GM13976 (cell line): ENCODE measurements at regions not wholly inside any gene's neighbourhood (a gene's known extent, or its start where the extent isn't known, plus 50 kb on each side); places are given as distances from the start of the nearest gene placed in this dataset.

Source experiments
- DNase-seq: peaks from one replicate; pipeline ENCODE4 v3.0.0; 2012; ENCODE audit warnings: low spot score
- in situ Hi-C: fragments of 300-500 bp; cut with MboI; formaldehyde crosslinking; loops from one replicate; pipeline ENCODE4 v1.12.0; 2022; ENCODE audit warnings: low sequenced_read_pairs, mixed read lengths, inconsistent platforms; ENCODE audit not compliant: unreplicated experiment
- TF ChIP-seq, protein P1 (sequence below): IDR thresholded peaks from 2 replicates; pipeline ENCODE4 v1.5.1; 2012; ENCODE audit warnings: borderline replicate concordance, mild to moderate bottlenecking; ENCODE audit not compliant: insufficient read depth; ENCODE audit errors: extremely low read depth, missing control alignments, control extremely low read depth

DNA sequence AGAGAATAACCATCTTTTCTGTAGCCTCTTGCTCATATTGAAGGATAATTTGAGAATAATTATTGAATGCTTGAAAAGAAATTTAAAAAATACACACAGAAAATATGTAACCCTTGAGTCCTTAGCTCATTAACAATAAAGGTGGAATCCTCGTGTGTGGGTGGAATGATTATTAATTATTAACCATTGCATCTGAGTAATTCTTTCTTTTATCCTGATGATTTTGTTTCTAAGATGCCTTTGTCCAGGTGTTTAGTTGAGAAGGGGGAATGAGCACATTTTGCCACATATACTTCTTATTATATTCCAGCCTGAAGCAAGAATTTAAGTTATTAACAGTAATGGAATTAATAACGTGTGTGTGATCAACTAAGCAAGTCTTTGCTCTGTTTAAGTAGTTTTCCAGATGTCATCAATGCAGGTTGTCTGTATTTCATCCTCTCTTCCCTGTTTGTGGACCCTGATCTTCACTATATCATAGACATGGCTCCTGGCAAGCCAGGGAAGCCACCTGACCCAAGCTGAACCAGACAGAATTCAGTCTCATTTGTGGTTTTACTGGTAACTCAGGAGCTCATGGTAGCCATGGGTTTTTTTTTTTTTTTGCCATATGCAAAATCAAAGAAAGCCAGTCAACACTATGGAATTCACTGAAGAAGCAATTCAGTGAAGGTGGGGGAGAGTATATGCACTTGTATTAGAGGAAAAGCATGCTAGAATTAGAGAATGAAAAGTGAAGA lies 144.3 kb downstream of the KIF20B start:
- in situ Hi-C loops: no loop called here
- TF ChIP-seq, protein P1, sequence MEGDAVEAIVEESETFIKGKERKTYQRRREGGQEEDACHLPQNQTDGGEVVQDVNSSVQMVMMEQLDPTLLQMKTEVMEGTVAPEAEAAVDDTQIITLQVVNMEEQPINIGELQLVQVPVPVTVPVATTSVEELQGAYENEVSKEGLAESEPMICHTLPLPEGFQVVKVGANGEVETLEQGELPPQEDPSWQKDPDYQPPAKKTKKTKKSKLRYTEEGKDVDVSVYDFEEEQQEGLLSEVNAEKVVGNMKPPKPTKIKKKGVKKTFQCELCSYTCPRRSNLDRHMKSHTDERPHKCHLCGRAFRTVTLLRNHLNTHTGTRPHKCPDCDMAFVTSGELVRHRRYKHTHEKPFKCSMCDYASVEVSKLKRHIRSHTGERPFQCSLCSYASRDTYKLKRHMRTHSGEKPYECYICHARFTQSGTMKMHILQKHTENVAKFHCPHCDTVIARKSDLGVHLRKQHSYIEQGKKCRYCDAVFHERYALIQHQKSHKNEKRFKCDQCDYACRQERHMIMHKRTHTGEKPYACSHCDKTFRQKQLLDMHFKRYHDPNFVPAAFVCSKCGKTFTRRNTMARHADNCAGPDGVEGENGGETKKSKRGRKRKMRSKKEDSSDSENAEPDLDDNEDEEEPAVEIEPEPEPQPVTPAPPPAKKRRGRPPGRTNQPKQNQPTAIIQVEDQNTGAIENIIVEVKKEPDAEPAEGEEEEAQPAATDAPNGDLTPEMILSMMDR: no peak
- DNase-seq: no peak

DNA sequence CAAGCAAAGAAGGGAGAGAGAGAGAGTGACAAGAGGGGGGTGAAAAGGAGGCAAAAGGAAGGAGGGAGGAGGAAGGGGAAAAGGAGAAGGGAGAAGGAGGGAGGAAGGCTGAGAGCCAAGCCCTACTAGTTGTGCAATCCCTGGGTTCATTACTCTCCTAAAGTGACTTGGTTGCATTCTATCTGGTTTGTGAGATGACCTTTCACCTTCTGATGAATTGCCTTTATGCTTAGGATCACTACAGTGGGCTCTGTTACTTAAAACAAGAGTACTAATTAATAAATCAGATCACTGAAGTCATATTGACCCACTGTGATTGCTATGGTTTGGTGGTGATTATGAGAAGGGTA lies 144.9 kb downstream of the KIF20B start:
- no peak for DNase-seq
- in situ Hi-C loops: no loop called here
- TF ChIP-seq, protein P1: no peak

DNA sequence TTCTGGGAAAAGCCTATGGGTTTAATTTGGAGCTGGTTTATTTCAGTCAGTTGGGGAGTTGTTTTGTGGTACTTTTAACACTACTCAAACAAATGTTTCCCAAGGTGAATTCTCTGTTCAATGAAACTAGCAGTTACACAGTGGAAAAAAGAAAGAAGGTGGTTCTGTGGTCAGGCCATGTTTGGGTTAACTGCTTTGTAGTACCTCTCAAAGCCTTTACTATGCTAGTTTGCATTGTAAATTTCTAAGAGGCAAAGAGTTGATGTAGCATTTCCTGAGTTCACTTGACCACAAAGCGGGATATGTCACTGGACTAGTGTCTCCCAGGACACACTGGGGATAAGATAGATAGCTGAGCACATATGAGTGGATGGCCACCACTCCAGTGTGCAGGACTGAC lies 145.4 kb downstream of the KIF20B start:
- in situ Hi-C loops: no loop called here
- TF ChIP-seq, protein P1: no peak
- no peak for DNase-seq

DNA sequence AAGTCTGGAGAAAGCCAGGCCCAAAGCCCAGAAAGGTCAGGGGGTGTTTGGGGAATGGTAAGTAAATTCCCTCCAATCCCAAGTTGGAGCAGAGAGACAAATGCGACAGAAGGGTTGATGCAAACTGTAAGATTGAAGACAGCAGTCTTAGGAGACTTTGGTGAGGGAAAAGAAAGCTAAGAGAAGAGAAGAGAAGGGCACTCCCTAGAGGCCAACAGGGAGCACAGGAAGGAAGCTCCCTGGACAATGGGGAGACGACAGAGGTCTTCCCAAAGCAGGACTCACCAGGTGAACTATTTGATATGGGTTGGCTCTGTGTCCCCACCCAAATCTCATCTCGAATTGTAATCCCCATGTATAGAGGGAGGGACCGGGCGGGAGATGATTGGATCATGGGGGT lies 151.5 kb downstream of the KIF20B start:
- TF ChIP-seq, protein P1: no peak
- in situ Hi-C loops: no loop called here
- no peak for DNase-seq

DNA sequence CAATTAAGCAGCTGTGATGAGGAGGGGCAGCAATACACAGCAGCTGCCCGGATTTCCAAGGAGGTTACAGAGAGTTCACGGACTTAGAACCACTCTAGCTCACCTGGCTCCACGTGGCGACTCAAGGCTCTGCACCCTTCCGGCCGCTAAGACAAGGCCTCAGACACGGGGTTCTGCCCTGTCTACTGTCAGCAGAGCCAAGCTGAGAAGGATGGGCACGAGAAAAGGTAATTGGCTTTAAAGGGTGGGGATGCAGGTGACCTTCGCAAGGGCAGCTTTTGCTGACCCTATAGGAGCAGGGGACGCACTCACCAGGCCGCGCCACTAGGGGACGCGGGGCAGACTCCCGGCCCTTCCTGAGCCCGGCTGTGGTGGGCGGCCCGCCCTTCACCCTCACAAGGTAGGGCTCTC lies 152.4 kb downstream of the KIF20B start:
- DNase-seq: no peak
- in situ Hi-C loops: no loop called here
- TF ChIP-seq, protein P1: no peak

DNA sequence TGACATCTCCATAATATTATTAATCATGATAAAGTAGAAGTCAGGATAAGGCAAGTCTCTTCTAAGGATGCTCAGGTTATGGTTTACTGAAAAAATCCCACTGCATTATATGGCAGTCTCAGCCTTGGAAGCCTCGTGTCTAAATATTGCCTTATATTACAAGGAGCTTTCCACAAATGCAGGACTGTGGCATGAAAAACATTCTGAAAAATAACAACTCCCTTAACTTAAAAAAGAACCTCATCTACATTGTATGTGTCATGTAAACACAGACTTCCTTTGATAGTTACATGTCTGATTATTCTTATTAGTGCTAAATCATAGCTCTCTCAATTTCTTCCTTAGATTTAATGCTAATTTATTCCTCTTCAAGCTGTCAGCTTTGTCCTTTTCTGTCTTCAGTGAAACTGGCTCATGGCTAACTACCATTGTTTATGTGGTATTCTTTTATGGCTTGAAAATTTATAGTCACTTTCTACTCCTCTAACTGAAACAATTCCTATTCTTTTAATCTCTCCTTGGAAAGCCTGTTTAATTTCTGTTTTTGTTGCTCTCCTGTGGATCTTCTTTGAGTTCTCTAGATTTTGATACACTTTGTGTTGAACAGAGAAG lies 156.1 kb downstream of the KIF20B start:
- in situ Hi-C loops: no loop called here
- TF ChIP-seq, protein P1: no peak
- DNase-seq: no peak
